Adrenal gland (tissue), 5 donors: ENCODE measurements at regions not wholly inside any gene's neighbourhood (a gene's known extent, or its start where the extent isn't known, plus 50 kb on each side); places are given as distances from the start of the nearest gene placed in this dataset.

Experiments used
- POLR2A ChIP-seq, 2 donors: fragments of 450-650 bp; IDR thresholded peaks; one replicate each; pipeline ENCODE4 v1.6.1; 2017; ENCODE audit warnings: antibody characterized with exemption in 2 of 2, mild to moderate bottlenecking in 2 of 2, moderate library complexity in 1 of 2
- TF ChIP-seq, protein P1 (sequence below), 6 experiments: fragments of 450-650 bp in 4 of 6; fragments of 200-600 bp in 2 of 6; sonication (generic) in 1 of 6; IDR thresholded peaks; 1 replicate in 5 of 6; 2 replicates in 1 of 6; pipeline versions ENCODE4 v1.5.1 to v1.8.0; 2016 to 2021; ENCODE audit warnings: antibody characterized with exemption in 6 of 6, mild to moderate bottlenecking in 2 of 6, moderate library complexity in 1 of 6
- donor health status: DM: no; HTN: no; CAD: no.

- TF ChIP-seq, protein P1, sequence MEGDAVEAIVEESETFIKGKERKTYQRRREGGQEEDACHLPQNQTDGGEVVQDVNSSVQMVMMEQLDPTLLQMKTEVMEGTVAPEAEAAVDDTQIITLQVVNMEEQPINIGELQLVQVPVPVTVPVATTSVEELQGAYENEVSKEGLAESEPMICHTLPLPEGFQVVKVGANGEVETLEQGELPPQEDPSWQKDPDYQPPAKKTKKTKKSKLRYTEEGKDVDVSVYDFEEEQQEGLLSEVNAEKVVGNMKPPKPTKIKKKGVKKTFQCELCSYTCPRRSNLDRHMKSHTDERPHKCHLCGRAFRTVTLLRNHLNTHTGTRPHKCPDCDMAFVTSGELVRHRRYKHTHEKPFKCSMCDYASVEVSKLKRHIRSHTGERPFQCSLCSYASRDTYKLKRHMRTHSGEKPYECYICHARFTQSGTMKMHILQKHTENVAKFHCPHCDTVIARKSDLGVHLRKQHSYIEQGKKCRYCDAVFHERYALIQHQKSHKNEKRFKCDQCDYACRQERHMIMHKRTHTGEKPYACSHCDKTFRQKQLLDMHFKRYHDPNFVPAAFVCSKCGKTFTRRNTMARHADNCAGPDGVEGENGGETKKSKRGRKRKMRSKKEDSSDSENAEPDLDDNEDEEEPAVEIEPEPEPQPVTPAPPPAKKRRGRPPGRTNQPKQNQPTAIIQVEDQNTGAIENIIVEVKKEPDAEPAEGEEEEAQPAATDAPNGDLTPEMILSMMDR (IDR thresholded peaks at IDR 0.05): no peak
- TF ChIP-seq POLR2A (IDR thresholded peaks at IDR 0.05): no peak
Observed at GRCh38 chr15:81882504-81882903, 163.3 kb downstream of the MEX3B start.
